ENCODE measurements at regions not wholly inside any gene's neighbourhood (a gene's known extent, or its start where the extent isn't known, plus 50 kb on each side); places are given as distances from the start of the nearest gene placed in this dataset.

DNA sequence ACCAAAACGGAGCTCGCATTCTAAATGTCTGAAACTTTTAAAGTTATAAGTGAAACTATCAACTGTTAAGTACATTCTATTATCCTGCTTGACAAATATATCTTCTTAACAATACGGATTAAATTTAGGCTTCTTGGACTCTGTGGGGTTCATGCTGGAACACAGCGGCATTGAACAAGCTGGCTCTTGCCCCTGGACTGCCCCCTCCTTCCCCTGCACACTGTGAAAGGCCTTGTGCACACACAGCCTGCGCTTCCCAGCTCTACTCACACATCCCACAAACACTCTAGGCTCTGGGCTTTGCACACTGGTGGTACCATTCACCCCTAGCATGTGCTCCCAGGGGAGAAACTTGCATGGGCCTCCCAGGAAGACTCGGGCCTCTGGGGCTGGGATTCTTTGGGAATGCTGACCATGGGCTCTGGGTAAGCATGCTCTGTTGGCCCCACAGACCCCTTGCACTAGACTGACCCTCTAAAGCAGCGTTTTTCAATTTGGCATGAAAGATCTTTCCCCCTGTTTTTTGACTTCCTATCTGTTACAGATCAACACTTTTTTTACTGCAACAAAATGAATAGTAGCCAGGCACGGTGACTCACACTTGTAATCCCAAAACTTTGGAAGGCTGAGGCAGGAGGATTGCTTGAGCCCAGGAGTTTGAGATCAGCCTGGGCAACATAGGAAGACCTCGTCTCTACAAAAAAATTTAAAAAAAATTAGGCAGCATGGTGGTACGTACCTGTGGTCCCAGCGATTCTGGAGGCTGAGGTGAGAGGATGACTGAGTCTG is 96.2 kb upstream of the CPM start:
- no peak for TF ChIP-seq POLR2A (IDR thresholded peaks at IDR 0.05)
- TF ChIP-seq, protein P1, sequence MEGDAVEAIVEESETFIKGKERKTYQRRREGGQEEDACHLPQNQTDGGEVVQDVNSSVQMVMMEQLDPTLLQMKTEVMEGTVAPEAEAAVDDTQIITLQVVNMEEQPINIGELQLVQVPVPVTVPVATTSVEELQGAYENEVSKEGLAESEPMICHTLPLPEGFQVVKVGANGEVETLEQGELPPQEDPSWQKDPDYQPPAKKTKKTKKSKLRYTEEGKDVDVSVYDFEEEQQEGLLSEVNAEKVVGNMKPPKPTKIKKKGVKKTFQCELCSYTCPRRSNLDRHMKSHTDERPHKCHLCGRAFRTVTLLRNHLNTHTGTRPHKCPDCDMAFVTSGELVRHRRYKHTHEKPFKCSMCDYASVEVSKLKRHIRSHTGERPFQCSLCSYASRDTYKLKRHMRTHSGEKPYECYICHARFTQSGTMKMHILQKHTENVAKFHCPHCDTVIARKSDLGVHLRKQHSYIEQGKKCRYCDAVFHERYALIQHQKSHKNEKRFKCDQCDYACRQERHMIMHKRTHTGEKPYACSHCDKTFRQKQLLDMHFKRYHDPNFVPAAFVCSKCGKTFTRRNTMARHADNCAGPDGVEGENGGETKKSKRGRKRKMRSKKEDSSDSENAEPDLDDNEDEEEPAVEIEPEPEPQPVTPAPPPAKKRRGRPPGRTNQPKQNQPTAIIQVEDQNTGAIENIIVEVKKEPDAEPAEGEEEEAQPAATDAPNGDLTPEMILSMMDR (IDR thresholded peaks at IDR 0.05), result no peak

All from body of pancreas (tissue), 4 donors.